HepG2 (cell line): ENCODE measurements at regions not wholly inside any gene's neighbourhood (a gene's known extent, or its start where the extent isn't known, plus 50 kb on each side); places are given as distances from the start of the nearest gene placed in this dataset.
A peak's percentile ranks its signal among the peaks of the same experiment; 100 is the strongest.

Source experiments
- ATAC-seq: fragments of 200-7000 bp; cut with Tn5 transposase; 3 replicates; pipeline ENCODE4 v1.9.1; 2020; ENCODE audit warnings: mild to moderate bottlenecking, moderate library complexity
- BruUV-seq: library from RNA; stranded (reverse); fragments of 400-500 nt; replicated peaks from 2 replicates; lab custom pipeline; 2021; lab: Mats Ljungman, UMichigan
- CTCF ChIA-PET: fragments of 300-600 bp; formaldehyde crosslinking; extraction: SDS; loops from one replicate; lab custom pipeline; 2021; ENCODE audit warnings: low total read pairs, inconsistent platforms, low intra/inter-chr PET ratio; lab: Yijun Ruan, JAX
- POLR2A ChIA-PET: fragments of 350-600 bp; sonication (Branson Sonifier 250); formaldehyde crosslinking; loops from one replicate; lab custom pipeline; 2020; ENCODE audit warnings: antibody characterized with exemption, inconsistent platforms; lab: Yijun Ruan, JAX
- DNase-seq: peaks from one replicate; pipeline ENCODE4 v3.0.0-alpha.2; 2015; ENCODE audit warnings: low spot score
- FAIRE-seq: peaks from 3 replicates; lab custom pipeline; 2011; peaks lifted over from hg19 to GRCh38; lab: Jason Lieb, UNC
- H2AFZ ChIP-seq: one replicate; pipeline ENCODE4 v1.6.1; 2011; ENCODE audit warnings: low read length, inconsistent platforms
- H3K27ac ChIP-seq: fragments of 300-600 bp; 3 replicates; pipeline ENCODE4 v1.8.0; 2011; ENCODE audit warnings: mixed run types, mild to moderate bottlenecking, mixed read lengths, low read length, inconsistent platforms; ENCODE audit not compliant: insufficient read depth; ENCODE audit errors: extremely low read length
- H3K27me3 ChIP-seq, 2 experiments: fragments of 200-600 bp in 1 of 2; 2 replicates in 1 of 2; 3 replicates in 1 of 2; pipeline versions ENCODE4 v1.6.0 to v1.8.0; 2011; ENCODE audit warnings: low read length in 2 of 2, mild to moderate bottlenecking in 2 of 2, moderate library complexity in 2 of 2, inconsistent platforms in 1 of 2; ENCODE audit not compliant: insufficient read depth in 2 of 2, control insufficient read depth in 1 of 2
- H3K36me3 ChIP-seq, 2 experiments: fragments of 200-600 bp in 1 of 2; replicated peaks in 1 of 2; 2 replicates in 1 of 2; 3 replicates in 1 of 2; pipeline versions ENCODE4 v1.5.1 to v1.8.0; 2011; ENCODE audit warnings: low read length in 2 of 2, inconsistent platforms in 1 of 2; ENCODE audit not compliant: insufficient read depth in 2 of 2, control insufficient read depth in 1 of 2
- H3K4me1 ChIP-seq: 2 replicates; pipeline ENCODE4 v1.5.1; 2012; ENCODE audit warnings: low read length, inconsistent platforms; ENCODE audit not compliant: insufficient read depth
- H3K4me2 ChIP-seq: 2 replicates; pipeline ENCODE4 v1.6.0; 2011; ENCODE audit warnings: low read depth, low read length, inconsistent platforms
- H3K4me3 ChIP-seq, 3 experiments: fragments of 200-600 bp in 1 of 3; sonication (generic), shearing (Covaris generic) in 1 of 3; replicated peaks in 1 of 3; 2 replicates each; pipeline ENCODE4 v1.5.1; 2011 to 2016; ENCODE audit warnings: low read length in 3 of 3, inconsistent platforms in 2 of 3, low read depth in 2 of 3, mild to moderate bottlenecking in 2 of 3, control low read depth in 1 of 3, mixed read lengths in 1 of 3; ENCODE audit not compliant: insufficient read depth in 1 of 3
- H3K79me2 ChIP-seq: one replicate; pipeline ENCODE4 v1.6.1; 2011; ENCODE audit warnings: low read length, inconsistent platforms; ENCODE audit not compliant: insufficient read depth
- H3K9ac ChIP-seq: 2 replicates; pipeline ENCODE4 v1.6.0; 2011; ENCODE audit warnings: mild to moderate bottlenecking, low read depth, low read length, inconsistent platforms; ENCODE audit not compliant: insufficient read depth
- H3K9me3 ChIP-seq: 2 replicates; pipeline ENCODE4 v1.5.1; 2012; ENCODE audit warnings: mild to moderate bottlenecking, low read length
- H4K20me1 ChIP-seq: 2 replicates; pipeline ENCODE4 v1.6.0; 2011; ENCODE audit warnings: inconsistent platforms, mild to moderate bottlenecking, low read length, moderate library complexity; ENCODE audit not compliant: insufficient read depth
- CTCF ChIP-seq: sonication (generic); formaldehyde crosslinking; IDR thresholded peaks from 2 replicates; pipeline ENCODE4 v1.5.0; 2020; ENCODE audit warnings: mild to moderate bottlenecking, missing genetic modification reagents, moderate library complexity
- MAX ChIP-seq: IDR thresholded peaks from 2 replicates; pipeline ENCODE4 v1.6.1; 2012; ENCODE audit warnings: inconsistent platforms
- MYC ChIP-seq: sonication (generic); formaldehyde crosslinking; IDR thresholded peaks from 2 replicates; pipeline ENCODE4 v1.9.0; 2021; ENCODE audit warnings: missing genetic modification reagents, borderline replicate concordance
- STAG1 ChIP-seq: sonication (generic); formaldehyde crosslinking; IDR thresholded peaks from 2 replicates; pipeline ENCODE4 v1.4.0; 2020; ENCODE audit warnings: missing genetic modification reagents
- XRCC5 ChIP-seq: fragments of 200-400 bp; formaldehyde crosslinking; optimal IDR thresholded peaks from 2 replicates; pipeline ENCODE3; 2017; ENCODE audit warnings: mild to moderate bottlenecking, low read length
- ZFP82 ChIP-seq: sonication (generic); formaldehyde crosslinking; IDR thresholded peaks from 2 replicates; pipeline ENCODE4 v1.5.1; 2020; ENCODE audit warnings: mild to moderate bottlenecking, missing genetic modification reagents, borderline replicate concordance
- WGBS: methylation state at CpG from one replicate; pipeline ENCODE4 v1.1.6; 2017; ENCODE audit warnings: low lambda C conversion rate; 5-methylcytosine and 5-hydroxymethylcytosine counted together
- in situ Hi-C: cut with HindIII; loops from 2 replicates; pipeline ENCODE4 v1.10.0; 2017; ENCODE audit warnings: low pct_unique_long_range_greater_than_20kb; ENCODE audit not compliant: extremely low pct_ligation_motif_present
- intact Hi-C: fragments of 100-400 bp; cut with micrococcal nuclease; formaldehyde crosslinking; loops from one replicate; pipeline ENCODE4 v1.10.0; 2022; ENCODE audit not compliant: unreplicated experiment

- no peaks in the 10 kb centered on the region for H3K4me1 ChIP-seq
- DNase-seq (peak; percentile 21), FAIRE-seq (peak; percentile 36), ATAC-seq (peak; percentile 89)
- no peak overlapping the region for H2AFZ ChIP-seq
- H3K27ac ChIP-seq = no peak overlapping the region
- no TSS peak for BruUV-seq
- POLR2A ChIA-PET = no interaction called here
- H3K4me3 ChIP-seq = no peak overlapping the region
- TF ChIP-seq STAG1 (CRISPR knock-in tag) = peak; percentile 70
- TF ChIP-seq CTCF = peak; percentile 76
- 0 out of 2 replicates have a peak, but pooled peaks have one; percentile 31 for TF ChIP-seq MAX
- peak; percentile 44; the same call in 1 of the 2 replicates for TF ChIP-seq MYC
- no peak for TF ChIP-seq ZFP82
- peak; percentile 38 for TF ChIP-seq XRCC5
- intact Hi-C loops (loop anchor here (10.0 kb wide), 1 partner anchor 226 kb away; no protein-coding TSS in a partner anchor), in situ Hi-C loops (loop anchor here (25.0 kb wide), 1 partner anchor 403 kb away; no protein-coding TSS in a partner anchor)
- no peaks in the 10 kb centered on the region for H4K20me1 ChIP-seq
- H3K79me2 ChIP-seq = no peaks in the 10 kb centered on the region
- CTCF ChIA-PET = no interaction called here
- no peaks in the 10 kb centered on the region for H3K36me3 ChIP-seq
- H3K27me3 ChIP-seq = peaks cover 14 to 88% of the 10 kb centered on the region in 2 experiments; a peak in 4 of 5 replicates
- no peaks in the 10 kb centered on the region for H3K9me3 ChIP-seq
- no peak overlapping the region for H3K9ac ChIP-seq
- no peak overlapping the region for H3K4me2 ChIP-seq
- WGBS = 38% methylated on average over 25 of the region's 27 CpGs
Measured at GRCh38 chr12:131608740-131609690, 101.9 kb upstream of the SFSWAP start.
